ENCODE measurements at regions not wholly inside any gene's neighbourhood (a gene's known extent, or its start where the extent isn't known, plus 50 kb on each side); places are given as distances from the start of the nearest gene placed in this dataset.

DNA sequence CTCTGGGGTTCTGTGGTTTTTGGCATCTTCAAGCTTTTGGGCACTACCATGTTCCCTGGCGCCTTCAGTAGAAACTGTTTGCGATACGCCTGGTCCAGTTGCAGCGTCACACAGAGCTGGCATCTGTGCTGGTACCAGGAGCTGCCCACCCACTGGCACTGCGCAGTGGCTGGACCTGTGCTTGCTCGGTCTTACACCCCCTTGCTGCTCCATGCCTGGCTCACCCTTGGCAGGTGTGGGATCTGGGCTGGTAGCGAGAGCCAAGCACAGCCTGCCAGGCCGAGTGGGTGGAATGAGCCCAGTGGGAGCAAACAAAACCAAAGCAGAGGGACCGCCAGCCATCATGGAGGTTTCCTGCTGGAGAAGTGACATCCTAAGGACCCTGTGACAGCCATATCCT lies 170.2 kb upstream of the IRX2 start:
- H3K4me3 Mint-ChIP-seq = no peak overlapping the region
- TF ChIP-seq, protein P1, sequence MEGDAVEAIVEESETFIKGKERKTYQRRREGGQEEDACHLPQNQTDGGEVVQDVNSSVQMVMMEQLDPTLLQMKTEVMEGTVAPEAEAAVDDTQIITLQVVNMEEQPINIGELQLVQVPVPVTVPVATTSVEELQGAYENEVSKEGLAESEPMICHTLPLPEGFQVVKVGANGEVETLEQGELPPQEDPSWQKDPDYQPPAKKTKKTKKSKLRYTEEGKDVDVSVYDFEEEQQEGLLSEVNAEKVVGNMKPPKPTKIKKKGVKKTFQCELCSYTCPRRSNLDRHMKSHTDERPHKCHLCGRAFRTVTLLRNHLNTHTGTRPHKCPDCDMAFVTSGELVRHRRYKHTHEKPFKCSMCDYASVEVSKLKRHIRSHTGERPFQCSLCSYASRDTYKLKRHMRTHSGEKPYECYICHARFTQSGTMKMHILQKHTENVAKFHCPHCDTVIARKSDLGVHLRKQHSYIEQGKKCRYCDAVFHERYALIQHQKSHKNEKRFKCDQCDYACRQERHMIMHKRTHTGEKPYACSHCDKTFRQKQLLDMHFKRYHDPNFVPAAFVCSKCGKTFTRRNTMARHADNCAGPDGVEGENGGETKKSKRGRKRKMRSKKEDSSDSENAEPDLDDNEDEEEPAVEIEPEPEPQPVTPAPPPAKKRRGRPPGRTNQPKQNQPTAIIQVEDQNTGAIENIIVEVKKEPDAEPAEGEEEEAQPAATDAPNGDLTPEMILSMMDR (conservative IDR thresholded peaks at IDR 0.05) = no peak

DNA sequence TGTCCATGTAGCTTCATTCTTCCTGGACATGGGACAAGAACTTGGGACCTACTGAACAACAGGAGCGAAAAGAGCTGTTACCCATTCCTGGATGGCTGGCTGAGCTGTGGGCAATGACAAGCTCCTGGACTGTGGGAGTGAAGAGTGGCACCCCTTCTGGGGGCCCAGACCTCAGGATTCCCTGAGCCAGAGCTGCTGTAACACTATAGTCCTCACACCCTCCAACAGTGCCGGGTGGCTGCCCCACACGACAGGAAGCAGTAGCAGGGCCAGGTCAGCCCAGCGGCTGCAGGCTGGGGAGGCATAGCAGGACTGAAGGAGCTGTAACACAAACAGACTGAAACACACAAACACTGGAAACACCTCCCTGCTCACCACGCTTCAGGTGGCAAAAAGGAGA lies 169.7 kb upstream of the IRX2 start:
- TF ChIP-seq, protein P1 (conservative IDR thresholded peaks at IDR 0.05) = no peak
- peaks cover 9% of the 10 kb centered on the region for H3K27me3 Mint-ChIP-seq
- H3K27ac Mint-ChIP-seq = no peak overlapping the region
- DNase-seq (ENCODE audit: extremely low spot score, unreplicated experiment) = peak; percentile 37
- peaks cover 11% of the 10 kb centered on the region for H3K9me3 Mint-ChIP-seq
- no peaks in the 10 kb centered on the region for H3K4me1 Mint-ChIP-seq (ENCODE audit: unreplicated experiment)
- no peaks in the 10 kb centered on the region for H3K36me3 Mint-ChIP-seq
- no peak overlapping the region for H3K4me3 Mint-ChIP-seq

More for the DNA sequence above, 170.2 kb upstream of the IRX2 start:
- peaks cover 8% of the 10 kb centered on the region for H3K27me3 Mint-ChIP-seq
- no peaks in the 10 kb centered on the region for H3K4me1 Mint-ChIP-seq (ENCODE audit: unreplicated experiment)
- H3K9me3 Mint-ChIP-seq = peaks cover 11% of the 10 kb centered on the region
- H3K27ac Mint-ChIP-seq = no peak overlapping the region
- H3K36me3 Mint-ChIP-seq = no peaks in the 10 kb centered on the region
- DNase-seq (ENCODE audit: extremely low spot score, unreplicated experiment) = peak; percentile 42

- Mint-ChIP-seq H3K9me3 (peaks cover 11% of the 10 kb centered on the region), H3K27me3 (peaks cover 11% of the 10 kb centered on the region), H3K36me3 (no peaks in the 10 kb centered on the region), H3K4me1 (ENCODE audit: unreplicated experiment) (no peaks in the 10 kb centered on the region), H3K27ac (no peak overlapping the region), H3K4me3 (no peak overlapping the region)
- no peak for DNase-seq (ENCODE audit: extremely low spot score, unreplicated experiment)
- TF ChIP-seq, protein P1 (conservative IDR thresholded peaks at IDR 0.05) = no peak
These were observed 168.8 kb upstream of the IRX2 start for GRCh38 chr5:2920312-2920711.

GRCh38 chr5:2919310-2920018 lies 168.0 kb upstream of the IRX2 start:
- no peak overlapping the region for H3K27ac Mint-ChIP-seq

DNA sequence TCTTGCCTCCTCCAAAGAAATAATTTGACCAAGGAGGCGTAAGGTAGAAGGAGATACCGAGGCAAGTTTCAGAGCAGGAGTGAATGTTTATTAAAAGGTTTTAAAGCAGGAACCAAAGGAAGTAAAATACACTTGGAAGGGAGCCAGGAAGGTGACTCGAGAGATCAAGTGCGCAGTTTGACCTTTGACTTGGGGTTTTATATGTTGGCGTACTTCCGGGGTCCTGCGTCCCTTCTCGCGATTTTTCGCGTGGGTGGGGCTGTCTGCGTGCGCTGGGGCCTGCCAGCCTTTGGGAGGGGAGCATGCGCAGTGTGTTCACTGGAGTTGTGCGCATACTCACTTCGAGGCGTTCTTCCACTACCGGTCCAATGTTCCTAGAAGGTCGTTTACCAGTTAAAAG lies 166.0 kb upstream of the IRX2 start:
- Mint-ChIP-seq H3K4me1 (ENCODE audit: unreplicated experiment) (no peaks in the 10 kb centered on the region), H3K9me3 (peaks cover 7% of the 10 kb centered on the region), H3K4me3 (no peak overlapping the region), H3K27me3 (peaks cover 22% of the 10 kb centered on the region), H3K27ac (no peak overlapping the region), H3K36me3 (peaks cover 4% of the 10 kb centered on the region)
- peak; percentile 44 for DNase-seq (ENCODE audit: extremely low spot score, unreplicated experiment)
- TF ChIP-seq, protein P1 (conservative IDR thresholded peaks at IDR 0.05) = no peak

More at GRCh38 chr5:2919310-2920018, 168.0 kb upstream of the IRX2 start:
- no peaks in the 10 kb centered on the region for H3K36me3 Mint-ChIP-seq
- peak; percentile 59 for DNase-seq (ENCODE audit: extremely low spot score, unreplicated experiment)
- peaks cover 18% of the 10 kb centered on the region for H3K27me3 Mint-ChIP-seq
- TF ChIP-seq, protein P1 (conservative IDR thresholded peaks at IDR 0.05) = no peak
- H3K9me3 Mint-ChIP-seq = peaks cover 11% of the 10 kb centered on the region
- H3K4me1 Mint-ChIP-seq (ENCODE audit: unreplicated experiment) = no peaks in the 10 kb centered on the region
- H3K4me3 Mint-ChIP-seq = no peak overlapping the region

Measured in type B pancreatic cell (in vitro differentiated cells).